Nephron (organoid): ENCODE measurements at regions not wholly inside any gene's neighbourhood (a gene's known extent, or its start where the extent isn't known, plus 50 kb on each side); places are given as distances from the start of the nearest gene placed in this dataset.

Experiments used
- H3K27ac Mint-ChIP-seq, 3 experiments: 2 replicates each; pipeline ENCODE4 v1.8.0; 2020; ENCODE audit warnings: mixed read lengths in 3 of 3, mild to moderate bottlenecking in 2 of 3, moderate library complexity in 1 of 3
- H3K27me3 Mint-ChIP-seq: 2 replicates; pipeline ENCODE4 v1.8.0; 2021; ENCODE audit warnings: low read depth, mild to moderate bottlenecking, moderate library complexity, mixed read lengths
- H3K36me3 Mint-ChIP-seq: 2 replicates; pipeline ENCODE4 v1.8.0; 2020; ENCODE audit warnings: low read depth, mixed read lengths
- H3K4me1 Mint-ChIP-seq: 2 replicates; pipeline ENCODE4 v1.8.0; 2020; ENCODE audit warnings: mixed read lengths
- H3K4me3 Mint-ChIP-seq, 3 experiments: 2 replicates each; pipeline ENCODE4 v1.8.0; 2020; ENCODE audit warnings: mild to moderate bottlenecking in 3 of 3, mixed read lengths in 3 of 3, moderate library complexity in 2 of 3
- H3K9me3 Mint-ChIP-seq: 2 replicates; pipeline ENCODE4 v1.8.0; 2020; ENCODE audit warnings: mixed read lengths
- CTCF ChIP-seq, 3 experiments: fragments of 200-600 bp; sonication (generic); IDR thresholded peaks; one replicate each; pipeline ENCODE4 v1.5.0; 2021; ENCODE audit warnings: antibody characterized with exemption in 3 of 3; ENCODE audit not compliant: unreplicated experiment in 3 of 3

GRCh38 chr14:61125867-61126572 lies 145.0 kb downstream of the SLC38A6 start:
- Mint-ChIP-seq H3K36me3 (no peaks in the 10 kb centered on the region), H3K9me3 (peaks cover 3% of the 10 kb centered on the region), H3K4me3 (peak overlapping the region in 1 of 3 experiments; percentile 25), H3K27me3 (peaks cover 4% of the 10 kb centered on the region), H3K4me1 (peaks cover 64% of the 10 kb centered on the region), H3K27ac (peak overlapping the region; percentile 79 to 91 (median 88))
- TF ChIP-seq CTCF (IDR thresholded peaks at IDR 0.05; ENCODE audit: unreplicated experiment in 3 of 3) = no peak

- H3K27ac Mint-ChIP-seq = peak overlapping the region; percentile 79 to 91 (median 88)
- peaks cover 8% of the 10 kb centered on the region for H3K9me3 Mint-ChIP-seq
- peaks cover 4% of the 10 kb centered on the region for H3K36me3 Mint-ChIP-seq
- peak overlapping the region in 1 of 3 experiments; percentile 19 for H3K4me3 Mint-ChIP-seq
- no peak for TF ChIP-seq CTCF (IDR thresholded peaks at IDR 0.05; ENCODE audit: unreplicated experiment in 3 of 3)
- H3K27me3 Mint-ChIP-seq = peaks cover 4% of the 10 kb centered on the region
- peaks cover 64% of the 10 kb centered on the region for H3K4me1 Mint-ChIP-seq
These were observed 144.2 kb downstream of the SLC38A6 start for GRCh38 chr14:61125041-61125866.

GRCh38 chr14:61122862-61123261 lies 141.8 kb downstream of the SLC38A6 start:
- Mint-ChIP-seq H3K36me3 (peaks cover 4% of the 10 kb centered on the region), H3K27me3 (no peaks in the 10 kb centered on the region), H3K27ac (no peak overlapping the region), H3K9me3 (peaks cover 14% of the 10 kb centered on the region), H3K4me3 (no peak overlapping the region), H3K4me1 (peaks cover 45% of the 10 kb centered on the region)
- no peak for TF ChIP-seq CTCF (IDR thresholded peaks at IDR 0.05; ENCODE audit: unreplicated experiment in 3 of 3)

- Mint-ChIP-seq H3K27me3 (no peaks in the 10 kb centered on the region), H3K9me3 (peaks cover 22% of the 10 kb centered on the region), H3K4me3 (no peak overlapping the region), H3K27ac (no peak overlapping the region), H3K36me3 (peaks cover 7% of the 10 kb centered on the region), H3K4me1 (peaks cover 32% of the 10 kb centered on the region)
- TF ChIP-seq CTCF (IDR thresholded peaks at IDR 0.05; ENCODE audit: unreplicated experiment in 3 of 3) = no peak
These were observed 140.3 kb downstream of the SLC38A6 start for GRCh38 chr14:61121355-61121787.

GRCh38 chr14:61120576-61120975 lies 139.5 kb downstream of the SLC38A6 start:
- peaks cover 24% of the 10 kb centered on the region for H3K4me1 Mint-ChIP-seq
- peaks cover 7% of the 10 kb centered on the region for H3K36me3 Mint-ChIP-seq

More at GRCh38 chr14:61120576-61120975, 139.5 kb downstream of the SLC38A6 start:
- H3K27ac Mint-ChIP-seq = no peak overlapping the region
- peaks cover 25% of the 10 kb centered on the region for H3K9me3 Mint-ChIP-seq
- no peaks in the 10 kb centered on the region for H3K27me3 Mint-ChIP-seq
- no peak overlapping the region for H3K4me3 Mint-ChIP-seq
- no peak for TF ChIP-seq CTCF (IDR thresholded peaks at IDR 0.05; ENCODE audit: unreplicated experiment in 3 of 3)
